CD8-positive, alpha-beta memory T cell (primary cell): ENCODE measurements at regions not wholly inside any gene's neighbourhood (a gene's known extent, or its start where the extent isn't known, plus 50 kb on each side); places are given as distances from the start of the nearest gene placed in this dataset.
"Not testable (repeated sequence)": the region's sequence is repeated elsewhere in the genome, so short reads cannot be mapped to it uniquely, and the experiment has no call there.

ENCODE experiments used
- CTCF ChIA-PET: fragments of 350-600 bp; sonication (Branson Sonifier 250); formaldehyde crosslinking; loops from one replicate; lab custom pipeline; 2021; ENCODE audit warnings: antibody characterized with exemption; lab: Charles Lee
- POLR2A ChIA-PET: fragments of 350-600 bp; sonication (Branson Sonifier 250); formaldehyde crosslinking; loops from one replicate; lab custom pipeline; 2021; ENCODE audit warnings: antibody characterized with exemption; lab: Charles Lee
- DNase-seq, 5 donors: peaks; one replicate each; pipeline versions ENCODE4 v3.0.0 to v3.0.0-alpha.2; 2020 to 2022; ENCODE audit warnings: mixed read lengths in 1 of 5
- H3K27ac ChIP-seq: one replicate; pipeline ENCODE4 v1.7.0; 2013; ENCODE audit warnings: low read depth, mild to moderate bottlenecking, low read length, moderate library complexity
- H3K27me3 ChIP-seq: 2 replicates; pipeline ENCODE4 v1.7.0; 2013; ENCODE audit warnings: low read length, mild to moderate bottlenecking; ENCODE audit not compliant: insufficient read depth, poor library complexity, severe bottlenecking
- H3K36me3 ChIP-seq: 2 replicates; pipeline ENCODE4 v1.7.0; 2013; ENCODE audit warnings: mild to moderate bottlenecking, low read length, moderate library complexity; ENCODE audit not compliant: insufficient read depth
- H3K4me1 ChIP-seq: 2 replicates; pipeline ENCODE4 v1.7.0; 2013; ENCODE audit warnings: mild to moderate bottlenecking, low read length, moderate library complexity; ENCODE audit not compliant: insufficient read depth
- H3K4me3 ChIP-seq: 2 replicates; pipeline ENCODE4 v1.7.0; 2013; ENCODE audit warnings: mild to moderate bottlenecking, low read length
- H3K9me3 ChIP-seq: 2 replicates; pipeline ENCODE4 v1.7.0; 2013; ENCODE audit warnings: mild to moderate bottlenecking, low read length
- H3K27ac Mint-ChIP-seq, 8 donors: one replicate each; pipeline ENCODE4 v1.8.0; 2020 to 2021; ENCODE audit warnings: mixed read lengths in 8 of 8, mild to moderate bottlenecking in 6 of 8, inconsistent platforms in 3 of 8, moderate library complexity in 3 of 8
- H3K27me3 Mint-ChIP-seq, 2 donors: one replicate each; pipeline ENCODE4 v1.8.0; 2020 to 2021; ENCODE audit warnings: mixed read lengths in 2 of 2, mild to moderate bottlenecking in 1 of 2, moderate library complexity in 1 of 2
- H3K36me3 Mint-ChIP-seq, 3 donors: one replicate each; pipeline ENCODE4 v1.8.0; 2020 to 2021; ENCODE audit warnings: mixed read lengths in 3 of 3, inconsistent platforms in 1 of 3, mild to moderate bottlenecking in 1 of 3
- H3K4me1 Mint-ChIP-seq, 3 donors: one replicate each; pipeline ENCODE4 v1.8.0; 2020 to 2021; ENCODE audit warnings: mixed read lengths in 3 of 3, inconsistent platforms in 1 of 3, mild to moderate bottlenecking in 1 of 3
- H3K4me3 Mint-ChIP-seq, 7 donors: one replicate each; pipeline ENCODE4 v1.8.0; 2020 to 2021; ENCODE audit warnings: mixed read lengths in 7 of 7, mild to moderate bottlenecking in 6 of 7, moderate library complexity in 4 of 7, inconsistent platforms in 2 of 7
- H3K9me3 Mint-ChIP-seq, 5 donors: one replicate each; pipeline ENCODE4 v1.8.0; 2020 to 2022; ENCODE audit warnings: mixed read lengths in 5 of 5, mild to moderate bottlenecking in 3 of 5, moderate library complexity in 2 of 5, inconsistent platforms in 1 of 5

DNA sequence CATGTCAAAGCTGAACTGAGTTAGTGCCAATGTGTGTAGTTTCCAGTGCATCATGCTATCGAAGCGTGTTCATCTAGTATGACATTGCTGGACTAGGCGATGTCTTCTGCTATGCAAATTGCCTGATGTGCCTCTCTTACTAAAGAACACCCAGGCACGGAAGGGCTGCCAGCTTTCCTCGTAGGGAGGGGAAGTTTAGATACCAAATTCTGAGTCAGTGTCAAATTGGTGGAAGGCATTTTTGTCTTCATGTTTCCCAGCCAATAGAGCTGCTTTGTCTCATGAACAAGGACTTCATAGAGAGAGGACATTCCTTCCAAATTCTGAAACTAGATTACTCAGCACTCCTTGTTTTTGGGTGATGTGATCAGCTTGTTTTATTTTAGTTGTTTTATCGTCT, 320.1 kb downstream of the BTBD3 start:
- Histone ChIP-seq H3K4me3 (no peak overlapping the region), H3K27me3 (no peaks in the 10 kb centered on the region), H3K9me3 (no peaks in the 10 kb centered on the region), H3K4me1 (no peaks in the 10 kb centered on the region), H3K27ac (no peak overlapping the region), H3K36me3 (no peaks in the 10 kb centered on the region)
- Mint-ChIP-seq H3K36me3 (no peaks in the 10 kb centered on the region), H3K4me3 (no peak overlapping the region), H3K4me1 (no peaks in the 10 kb centered on the region), H3K27me3 (no peaks in the 10 kb centered on the region), H3K9me3 (peaks cover 8 to 27% (median 14%) of the 10 kb centered on the region in 5 donors), H3K27ac (no peak overlapping the region)
- CTCF ChIA-PET = no interaction called here
- no peak for DNase-seq
- POLR2A ChIA-PET = no interaction called here

DNA sequence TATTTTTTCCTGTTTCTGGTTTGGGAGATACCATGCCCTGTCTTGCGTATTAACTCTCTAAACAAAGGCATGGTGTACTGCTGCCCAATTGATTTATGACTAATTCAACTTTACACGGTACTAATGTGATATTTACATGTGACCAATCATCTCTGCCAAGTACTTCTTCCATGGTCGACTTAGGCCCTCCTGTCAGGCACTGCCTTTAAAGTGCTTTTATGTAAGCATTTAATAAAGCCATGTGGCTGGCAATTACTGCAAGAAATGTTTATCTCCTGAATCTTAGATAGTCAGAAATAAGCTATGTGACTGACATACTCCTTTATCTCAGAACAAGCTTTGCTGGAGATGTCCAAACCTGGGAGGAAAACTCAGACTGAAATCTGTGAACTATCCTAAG, 323.4 kb downstream of the BTBD3 start:
- Histone ChIP-seq H3K9me3 (no peaks in the 10 kb centered on the region), H3K4me3 (no peak overlapping the region), H3K4me1 (no peaks in the 10 kb centered on the region), H3K27me3 (no peaks in the 10 kb centered on the region), H3K27ac (no peak overlapping the region), H3K36me3 (no peaks in the 10 kb centered on the region)
- CTCF ChIA-PET = no interaction called here
- peaks cover 15 to 29% (median 26%) of the 10 kb centered on the region in 5 donors for H3K9me3 Mint-ChIP-seq
- no peaks in the 10 kb centered on the region for H3K4me1 Mint-ChIP-seq
- H3K4me3 Mint-ChIP-seq = no peak overlapping the region
- DNase-seq = no peak
- H3K27me3 Mint-ChIP-seq = no peaks in the 10 kb centered on the region
- POLR2A ChIA-PET = no interaction called here
- no peak overlapping the region for H3K27ac Mint-ChIP-seq
- no peaks in the 10 kb centered on the region for H3K36me3 Mint-ChIP-seq

DNA sequence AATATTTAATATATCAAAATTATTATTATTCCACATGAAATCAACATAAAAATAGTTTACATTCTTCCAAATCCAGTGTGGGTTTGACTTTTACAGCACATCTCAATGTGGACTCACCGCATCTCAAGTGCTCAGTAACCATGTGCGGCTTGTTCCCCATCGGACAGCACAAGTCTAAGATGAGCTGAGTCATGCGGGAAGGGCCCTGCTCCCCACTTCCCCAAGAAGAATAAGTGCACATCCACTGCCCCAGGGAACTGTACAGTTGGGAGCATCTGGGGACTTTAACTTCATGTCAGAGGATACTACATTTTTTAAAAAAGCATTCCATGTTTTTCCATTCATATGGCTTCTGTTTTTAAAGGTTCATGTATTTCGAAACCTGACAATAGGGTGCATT, 325.6 kb downstream of the BTBD3 start:
- no peaks in the 10 kb centered on the region for H3K4me1 ChIP-seq
- no peaks in the 10 kb centered on the region for H3K9me3 ChIP-seq
- no peak overlapping the region for H3K4me3 ChIP-seq
- Mint-ChIP-seq H3K27ac (no peak overlapping the region), H3K4me1 (no peaks in the 10 kb centered on the region), H3K27me3 (no peaks in the 10 kb centered on the region), H3K4me3 (no peak overlapping the region), H3K9me3 (peaks cover 15 to 33% (median 24%) of the 10 kb centered on the region in 5 donors), H3K36me3 (no peaks in the 10 kb centered on the region)
- no peaks in the 10 kb centered on the region for H3K36me3 ChIP-seq
- no peak overlapping the region for H3K27ac ChIP-seq
- no peaks in the 10 kb centered on the region for H3K27me3 ChIP-seq
- POLR2A ChIA-PET = no interaction called here
- no peak for DNase-seq
- CTCF ChIA-PET = no interaction called here

DNA sequence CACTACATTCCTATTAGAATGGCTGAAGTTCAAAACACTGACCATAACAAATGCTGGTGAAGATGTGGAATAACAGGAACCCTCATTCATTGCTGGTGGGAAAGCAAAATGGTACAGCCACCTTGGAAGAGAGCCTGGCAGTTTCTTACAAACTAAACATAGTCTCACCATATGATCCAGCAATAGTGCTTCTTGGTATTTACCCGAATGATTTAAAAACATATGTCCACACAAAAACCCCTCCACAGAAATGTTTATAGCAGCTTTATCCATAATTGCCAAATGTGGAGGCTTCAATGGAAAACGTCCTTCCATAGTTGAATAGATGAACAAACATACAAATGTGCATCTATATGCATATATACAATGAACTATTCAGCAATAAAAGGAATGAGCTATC, 330.8 kb downstream of the BTBD3 start:
- no peaks in the 10 kb centered on the region for H3K4me1 ChIP-seq
- no peaks in the 10 kb centered on the region for H3K27me3 Mint-ChIP-seq
- POLR2A ChIA-PET = no interaction called here
- H3K4me3 Mint-ChIP-seq = no peak overlapping the region
- H3K4me3 ChIP-seq = no peak overlapping the region
- H3K9me3 Mint-ChIP-seq = peaks cover 15 to 48% (median 17%) of the 10 kb centered on the region in 5 donors
- no peak overlapping the region for H3K27ac Mint-ChIP-seq
- H3K27me3 ChIP-seq = no peaks in the 10 kb centered on the region
- no peak overlapping the region for H3K27ac ChIP-seq
- H3K4me1 Mint-ChIP-seq = no peaks in the 10 kb centered on the region
- CTCF ChIA-PET = no interaction called here
- DNase-seq = no peak
- H3K9me3 ChIP-seq = no peaks in the 10 kb centered on the region
- H3K36me3 ChIP-seq = no peaks in the 10 kb centered on the region
- no peaks in the 10 kb centered on the region for H3K36me3 Mint-ChIP-seq

DNA sequence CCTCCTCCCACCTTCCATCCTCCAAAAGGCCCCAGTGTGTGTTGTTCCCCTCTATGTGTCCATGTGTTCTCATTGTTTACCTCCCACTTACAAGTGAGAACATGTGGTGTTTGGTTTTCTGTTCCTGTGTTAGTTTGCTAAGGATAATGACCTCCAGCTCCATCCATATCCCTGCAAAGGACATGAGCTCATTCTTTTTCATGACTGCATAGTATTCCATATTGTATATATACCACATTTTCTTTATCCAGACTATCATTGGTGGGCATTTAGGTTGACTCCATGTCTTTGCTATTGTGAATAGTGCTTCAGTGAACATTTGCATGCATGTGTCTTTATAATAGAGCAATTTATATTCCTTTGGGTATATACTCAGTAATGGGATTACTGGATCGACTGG, 333.0 kb downstream of the BTBD3 start:
- H3K36me3 ChIP-seq, POLR2A ChIA-PET, H3K4me3 ChIP-seq, CTCF ChIA-PET, H3K9me3 ChIP-seq, H3K4me3 Mint-ChIP-seq, H3K4me1 ChIP-seq, H3K27ac ChIP-seq, H3K36me3 Mint-ChIP-seq, DNase-seq, H3K27me3 ChIP-seq, H3K4me1 Mint-ChIP-seq, H3K27me3 Mint-ChIP-seq, H3K27ac Mint-ChIP-seq: not testable (repeated sequence)
- peaks cover 11 to 37% (median 16%) of the 10 kb centered on the region in 5 donors for H3K9me3 Mint-ChIP-seq

DNA sequence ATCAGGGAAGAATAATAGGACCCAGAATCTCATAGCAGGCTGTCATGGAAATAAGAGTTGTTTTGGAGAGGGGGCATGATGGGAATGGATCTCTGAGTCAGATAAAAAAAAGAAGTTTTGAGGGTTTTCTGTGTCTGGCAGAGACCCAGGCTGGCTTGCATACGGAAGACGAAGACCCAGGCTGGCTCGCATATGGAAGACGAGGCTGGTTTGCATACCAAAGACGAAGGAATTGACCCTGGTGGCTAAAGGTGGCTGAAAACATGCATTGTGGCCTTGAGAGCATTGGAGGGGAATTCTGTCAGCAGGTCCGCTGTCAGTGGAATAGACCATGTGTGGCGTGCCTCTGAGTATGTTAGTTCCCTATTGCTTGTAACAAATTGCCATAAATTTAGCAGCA, 335.1 kb downstream of the BTBD3 start:
- H3K4me3 Mint-ChIP-seq = no peak overlapping the region
- H3K4me1 ChIP-seq = no peaks in the 10 kb centered on the region
- H3K4me1 Mint-ChIP-seq = no peaks in the 10 kb centered on the region
- no peak overlapping the region for H3K4me3 ChIP-seq
- DNase-seq = no peak
- no peak overlapping the region for H3K27ac Mint-ChIP-seq
- no peaks in the 10 kb centered on the region for H3K27me3 Mint-ChIP-seq
- ChIA-PET POLR2A (no interaction called here), CTCF (no interaction called here)
- no peaks in the 10 kb centered on the region for H3K36me3 Mint-ChIP-seq
- no peak overlapping the region for H3K27ac ChIP-seq
- H3K9me3 ChIP-seq = no peaks in the 10 kb centered on the region
- no peaks in the 10 kb centered on the region for H3K36me3 ChIP-seq
- H3K9me3 Mint-ChIP-seq = peaks cover 8 to 31% (median 12%) of the 10 kb centered on the region in 5 donors
- H3K27me3 ChIP-seq = no peaks in the 10 kb centered on the region

DNA sequence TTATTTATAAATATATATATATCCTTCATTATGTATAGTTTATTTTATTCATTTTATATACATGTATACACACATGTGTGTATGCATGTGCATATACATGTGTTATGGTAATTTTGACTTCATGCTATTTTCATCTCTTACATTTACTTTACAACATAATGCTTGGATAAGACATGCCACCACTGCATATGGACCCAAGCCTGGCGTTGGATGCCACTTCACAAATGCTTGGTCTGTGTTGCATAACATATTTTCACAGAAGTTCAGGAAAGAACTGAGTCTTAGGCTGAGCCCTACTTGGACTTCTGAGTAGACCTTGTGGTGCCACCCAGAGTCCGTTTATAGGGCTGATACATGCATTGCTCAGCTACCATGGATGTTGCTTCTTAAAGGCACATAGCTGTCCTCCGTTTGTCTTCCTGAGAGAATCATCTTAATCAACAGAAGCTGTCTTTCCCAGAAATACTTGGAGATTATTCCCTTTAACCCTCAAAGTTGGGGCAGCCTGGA, 337.8 kb downstream of the BTBD3 start:
- Mint-ChIP-seq H3K36me3 (no peaks in the 10 kb centered on the region), H3K27me3 (no peaks in the 10 kb centered on the region), H3K4me3 (no peak overlapping the region), H3K27ac (no peak overlapping the region), H3K9me3 (peaks cover 6 to 30% (median 14%) of the 10 kb centered on the region in 5 donors), H3K4me1 (no peaks in the 10 kb centered on the region)
- Histone ChIP-seq H3K9me3 (no peaks in the 10 kb centered on the region), H3K4me1 (no peaks in the 10 kb centered on the region), H3K27me3 (no peaks in the 10 kb centered on the region), H3K4me3 (no peak overlapping the region), H3K27ac (no peak overlapping the region), H3K36me3 (no peaks in the 10 kb centered on the region)
- ChIA-PET CTCF (no interaction called here), POLR2A (no interaction called here)
- DNase-seq = no peak

DNA sequence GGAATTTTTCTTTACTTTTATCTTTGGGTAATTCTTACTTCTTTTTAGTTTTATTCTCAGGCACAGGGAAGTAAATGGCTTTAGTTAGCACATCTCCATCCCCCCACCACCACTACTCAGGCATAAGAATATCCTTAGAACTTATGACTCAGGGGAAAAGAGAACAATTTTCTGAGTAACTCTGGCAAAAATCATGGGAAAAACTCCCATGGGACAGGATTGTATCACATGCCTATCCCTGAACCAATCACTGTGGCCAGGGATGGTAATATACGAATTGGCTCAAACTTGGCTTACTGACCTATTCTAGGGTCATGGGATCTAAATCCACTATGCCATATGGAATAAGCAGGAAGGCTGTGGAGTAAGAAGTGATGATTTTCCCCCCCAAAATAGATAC, 339.1 kb downstream of the BTBD3 start:
- Histone ChIP-seq H3K27ac (no peak overlapping the region), H3K27me3 (no peaks in the 10 kb centered on the region), H3K4me3 (no peak overlapping the region), H3K9me3 (no peaks in the 10 kb centered on the region), H3K36me3 (no peaks in the 10 kb centered on the region), H3K4me1 (no peaks in the 10 kb centered on the region)
- Mint-ChIP-seq H3K36me3 (no peaks in the 10 kb centered on the region), H3K4me3 (no peak overlapping the region), H3K4me1 (no peaks in the 10 kb centered on the region), H3K9me3 (peaks cover 2 to 17% (median 11%) of the 10 kb centered on the region in 5 donors), H3K27me3 (no peaks in the 10 kb centered on the region), H3K27ac (no peak overlapping the region)
- no peak for DNase-seq
- CTCF ChIA-PET = no interaction called here
- POLR2A ChIA-PET = no interaction called here

DNA sequence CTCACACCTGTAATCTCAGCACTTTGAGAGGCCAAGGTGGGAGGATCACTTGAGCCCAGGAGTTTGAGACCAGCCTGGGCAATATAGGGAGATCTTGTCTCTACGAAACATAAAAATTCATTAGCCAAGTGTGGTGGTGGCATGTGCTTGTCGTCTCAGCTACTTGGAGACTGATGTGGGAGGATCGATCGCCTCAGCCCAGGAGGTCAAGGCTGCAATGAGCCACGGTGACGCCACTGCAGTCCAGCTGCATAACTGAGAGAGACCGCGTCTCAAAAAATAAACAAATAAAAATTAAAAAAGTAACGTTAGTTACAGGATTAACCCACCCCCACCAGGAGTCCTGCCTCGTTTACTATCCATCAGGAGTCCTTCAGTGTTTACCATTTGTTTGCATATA, 345.1 kb downstream of the BTBD3 start:
- Histone ChIP-seq H3K27ac (no peak overlapping the region), H3K27me3 (no peaks in the 10 kb centered on the region), H3K4me3 (no peak overlapping the region), H3K4me1 (no peaks in the 10 kb centered on the region), H3K36me3 (no peaks in the 10 kb centered on the region), H3K9me3 (no peaks in the 10 kb centered on the region)
- ChIA-PET POLR2A (no interaction called here), CTCF (no interaction called here)
- Mint-ChIP-seq H3K27ac (no peak overlapping the region), H3K4me3 (no peak overlapping the region), H3K9me3 (peaks cover 2 to 12% (median 7%) of the 10 kb centered on the region in 5 donors), H3K4me1 (no peaks in the 10 kb centered on the region), H3K36me3 (no peaks in the 10 kb centered on the region), H3K27me3 (no peaks in the 10 kb centered on the region)
- DNase-seq = no peak
